Ovary (tissue), 7 donors: ENCODE measurements at regions not wholly inside any gene's neighbourhood (a gene's known extent, or its start where the extent isn't known, plus 50 kb on each side); places are given as distances from the start of the nearest gene placed in this dataset.
A peak's percentile ranks its signal among the peaks of the same experiment; 100 is the strongest.

Source experiments
- DNase-seq, 5 donors: peaks; one replicate each; pipeline ENCODE4 v3.0.0-alpha.2; 2019 to 2020
- H3K27ac ChIP-seq, 2 donors: fragments of 200-600 bp; one replicate each; pipeline versions ENCODE4 v1.5.1 to v1.8.0; 2019 to 2022
- H3K27me3 ChIP-seq: fragments of 200-600 bp; one replicate; pipeline ENCODE4 v1.8.0; 2022
- H3K36me3 ChIP-seq: fragments of 200-600 bp; sonication (generic); one replicate; pipeline ENCODE4 v1.5.1; 2019
- H3K4me1 ChIP-seq: one replicate; pipeline ENCODE4 v1.8.1; 2013; ENCODE audit warnings: mild to moderate bottlenecking, moderate library complexity; ENCODE audit not compliant: insufficient read depth
- H3K4me3 ChIP-seq: fragments of 200-600 bp; sonication (generic); one replicate; pipeline ENCODE4 v1.5.1; 2017
- H3K9me3 ChIP-seq, 2 donors: fragments of 200-600 bp in 1 of 2; sonication (generic) in 1 of 2; one replicate each; pipeline versions ENCODE4 v1.5.1 to v1.8.1; 2013 to 2019; ENCODE audit warnings: mild to moderate bottlenecking in 1 of 2, moderate library complexity in 1 of 2
- CTCF ChIP-seq, 3 donors: fragments of 450-650 bp in 2 of 3; fragments of 200-600 bp in 1 of 3; IDR thresholded peaks; one replicate each; pipeline versions ENCODE4 v1.5.1 to v1.8.0; 2016 to 2022; ENCODE audit warnings: antibody characterized with exemption in 3 of 3, mild to moderate bottlenecking in 1 of 3
- EP300 ChIP-seq: sonication (generic); formaldehyde crosslinking; IDR thresholded peaks from one replicate; pipeline ENCODE4 v1.6.1; 2017; ENCODE audit warnings: antibody characterized with exemption
- POLR2A ChIP-seq: fragments of 450-650 bp; IDR thresholded peaks from one replicate; pipeline ENCODE4 v1.6.1; 2017; ENCODE audit warnings: antibody characterized with exemption, mild to moderate bottlenecking, moderate library complexity
- WGBS, 3 donors: extraction: QIAGEN DNeasy Blood & Tissue Kit in 1 of 3; methylation state at CpG; one replicate each; pipeline versions ENCODE4 v1.1.5 to v1.1.7; 2013 to 2017; 5-methylcytosine and 5-hydroxymethylcytosine counted together
- intact Hi-C, 4 donors: fragments of 100-400 bp; cut with DNase I; formaldehyde crosslinking; loops; one replicate each; pipeline versions ENCODE4 v1.11.0 to v1.15.1; 2022 to 2023
- donor health status: DM: no; HTN: no; CAD: no; lungs with moderate emphysema.
- donor health status: DM: no; HTN: no; CAD: no.
- donor health status: Bipolar disorder and iron deficiency.
- donor health status: DM: no; HTN: no; CAD: no.
- donor health status: DM: yes; HTN: yes; CAD: no.

GRCh38 chr13:111937777-111938311 lies 129.1 kb upstream of the SOX1 start:
- Histone ChIP-seq H3K27ac (no peak overlapping the region), H3K4me3 (no peak overlapping the region), H3K36me3 (no peaks in the 10 kb centered on the region), H3K27me3 (no peaks in the 10 kb centered on the region), H3K9me3 (no peaks in the 10 kb centered on the region), H3K4me1 (no peaks in the 10 kb centered on the region)
- 60 to 64% (median 63%) methylated on average over 9 of the region's 9 CpGs for whole genome bisulfite sequencing, 3 donors
- intact Hi-C loops: no loop called here
- DNase-seq: peak in 1 of 5 donors; percentile 13
- TF ChIP-seq POLR2A (no peak), CTCF (IDR thresholded peaks at IDR 0.05) (no peak), EP300 (no peak)

- DNase-seq: no peak
- no peaks in the 10 kb centered on the region for H3K27me3 ChIP-seq
- H3K27ac ChIP-seq: no peak overlapping the region
Observed at GRCh38 chr13:111938741-111939665, 127.9 kb upstream of the SOX1 start.

GRCh38 chr13:111939666-111940278 lies 127.2 kb upstream of the SOX1 start:
- TF ChIP-seq CTCF (IDR thresholded peaks at IDR 0.05): no peak
- H3K36me3 ChIP-seq: no peaks in the 10 kb centered on the region
- H3K27me3 ChIP-seq: no peaks in the 10 kb centered on the region
- no peak overlapping the region for H3K4me3 ChIP-seq
- DNase-seq: no peak
- H3K9me3 ChIP-seq: no peaks in the 10 kb centered on the region
- no peaks in the 10 kb centered on the region for H3K4me1 ChIP-seq
- no peak overlapping the region for H3K27ac ChIP-seq
- 36 to 43% (median 40%) methylated on average over 3 of the region's 3 CpGs for WGBS, 3 donors
- intact Hi-C loops: no loop called here

More at GRCh38 chr13:111938741-111939665, 127.9 kb upstream of the SOX1 start:
- H3K4me3 ChIP-seq: no peak overlapping the region
- TF ChIP-seq POLR2A (no peak), CTCF (IDR thresholded peaks at IDR 0.05) (no peak)
- intact Hi-C loops: no loop called here
- no peaks in the 10 kb centered on the region for H3K9me3 ChIP-seq
- 68 to 74% (median 69%) methylated on average over 14 of the region's 14 CpGs for WGBS, 3 donors
- no peaks in the 10 kb centered on the region for H3K36me3 ChIP-seq
- H3K4me1 ChIP-seq: no peaks in the 10 kb centered on the region

GRCh38 chr13:111940892-111941291 lies 126.1 kb upstream of the SOX1 start:
- no peak overlapping the region for H3K27ac ChIP-seq
- peak in 1 of 5 donors; percentile 2 for DNase-seq

More at GRCh38 chr13:111940892-111941291, 126.1 kb upstream of the SOX1 start:
- intact Hi-C loops: no loop called here
- no peak overlapping the region for H3K4me3 ChIP-seq
- H3K9me3 ChIP-seq: no peaks in the 10 kb centered on the region
- TF ChIP-seq EP300: no peak
- no peak for TF ChIP-seq POLR2A
- no peak for TF ChIP-seq CTCF (IDR thresholded peaks at IDR 0.05)
- H3K36me3 ChIP-seq: no peaks in the 10 kb centered on the region
- H3K4me1 ChIP-seq: no peaks in the 10 kb centered on the region
- no peaks in the 10 kb centered on the region for H3K27me3 ChIP-seq
- WGBS, 3 donors: 53 to 80% (median 73%) methylated on average over 4 of the region's 4 CpGs
